Uterus (tissue), 2 donors: ENCODE measurements at regions not wholly inside any gene's neighbourhood (a gene's known extent, or its start where the extent isn't known, plus 50 kb on each side); places are given as distances from the start of the nearest gene placed in this dataset.

ENCODE experiments used
- POLR2A ChIP-seq, 2 donors: fragments of 450-650 bp; IDR thresholded peaks; one replicate each; pipeline ENCODE4 v1.6.1; 2016; ENCODE audit warnings: antibody characterized with exemption in 2 of 2, mild to moderate bottlenecking in 1 of 2, moderate library complexity in 1 of 2
- TF ChIP-seq, protein P1 (sequence below), 4 experiments: fragments of 200-600 bp in 2 of 4; fragments of 450-650 bp in 2 of 4; sonication (generic) in 2 of 4; IDR thresholded peaks; one replicate each; pipeline ENCODE4 v1.5.1; 2016 to 2019; ENCODE audit warnings: antibody characterized with exemption in 4 of 4, mild to moderate bottlenecking in 2 of 4, moderate library complexity in 1 of 4

DNA sequence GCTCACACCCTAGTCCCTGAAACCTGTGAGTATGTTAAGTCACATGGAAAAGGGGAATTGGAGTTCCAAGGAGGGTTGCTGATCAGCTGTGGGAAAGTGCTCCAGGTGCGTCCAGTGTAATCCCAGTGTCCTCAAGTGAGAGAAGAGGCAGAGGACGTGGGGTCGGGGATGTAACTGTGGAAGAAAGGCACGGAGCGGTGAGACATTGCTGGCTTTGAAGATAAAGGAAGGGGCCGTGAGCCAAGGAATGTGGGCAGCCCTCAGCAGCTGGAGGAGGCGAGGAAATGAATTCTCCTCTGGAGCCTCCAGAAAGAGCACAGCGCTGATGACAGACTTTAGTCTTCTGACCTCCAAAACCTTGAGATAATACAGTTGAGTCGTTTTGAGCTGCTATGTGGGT lies 191.6 kb upstream of the TMEM132C start:
- TF ChIP-seq, protein P1, sequence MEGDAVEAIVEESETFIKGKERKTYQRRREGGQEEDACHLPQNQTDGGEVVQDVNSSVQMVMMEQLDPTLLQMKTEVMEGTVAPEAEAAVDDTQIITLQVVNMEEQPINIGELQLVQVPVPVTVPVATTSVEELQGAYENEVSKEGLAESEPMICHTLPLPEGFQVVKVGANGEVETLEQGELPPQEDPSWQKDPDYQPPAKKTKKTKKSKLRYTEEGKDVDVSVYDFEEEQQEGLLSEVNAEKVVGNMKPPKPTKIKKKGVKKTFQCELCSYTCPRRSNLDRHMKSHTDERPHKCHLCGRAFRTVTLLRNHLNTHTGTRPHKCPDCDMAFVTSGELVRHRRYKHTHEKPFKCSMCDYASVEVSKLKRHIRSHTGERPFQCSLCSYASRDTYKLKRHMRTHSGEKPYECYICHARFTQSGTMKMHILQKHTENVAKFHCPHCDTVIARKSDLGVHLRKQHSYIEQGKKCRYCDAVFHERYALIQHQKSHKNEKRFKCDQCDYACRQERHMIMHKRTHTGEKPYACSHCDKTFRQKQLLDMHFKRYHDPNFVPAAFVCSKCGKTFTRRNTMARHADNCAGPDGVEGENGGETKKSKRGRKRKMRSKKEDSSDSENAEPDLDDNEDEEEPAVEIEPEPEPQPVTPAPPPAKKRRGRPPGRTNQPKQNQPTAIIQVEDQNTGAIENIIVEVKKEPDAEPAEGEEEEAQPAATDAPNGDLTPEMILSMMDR (IDR thresholded peaks at IDR 0.05) = no peak
- no peak for TF ChIP-seq POLR2A (IDR thresholded peaks at IDR 0.05)
